GM12878 (cell line): ENCODE measurements at regions not wholly inside any gene's neighbourhood (a gene's known extent, or its start where the extent isn't known, plus 50 kb on each side); places are given as distances from the start of the nearest gene placed in this dataset.

Source experiments
- ATF7 ChIP-seq: fragments of 450-650 bp; IDR thresholded peaks from 2 replicates; pipeline ENCODE4 v1.6.1; 2016; ENCODE audit warnings: low read depth, mild to moderate bottlenecking
- BMI1 ChIP-seq: fragments of 450-650 bp; IDR thresholded peaks from 2 replicates; pipeline ENCODE4 v1.6.1; 2016; ENCODE audit warnings: mild to moderate bottlenecking, moderate library complexity, borderline replicate concordance
- CHD4 ChIP-seq: fragments of 200-600 bp; sonication (generic); IDR thresholded peaks from 2 replicates; pipeline ENCODE4 v1.6.1; 2016; ENCODE audit warnings: mild to moderate bottlenecking
- DPF2 ChIP-seq: fragments of 450-650 bp; IDR thresholded peaks from 2 replicates; pipeline ENCODE4 v1.6.1; 2017; ENCODE audit warnings: mild to moderate bottlenecking
- EZH2 ChIP-seq: IDR thresholded peaks from 2 replicates; pipeline ENCODE4 v1.6.1; 2012; ENCODE audit warnings: low read depth, mild to moderate bottlenecking, control low read depth, inconsistent platforms, low read length, borderline replicate concordance; ENCODE audit not compliant: control insufficient read depth
- GATAD2B ChIP-seq: fragments of 450-650 bp; conservative IDR thresholded peaks from 2 replicates; pipeline ENCODE4 v1.6.1; 2017; ENCODE audit warnings: low read depth, mild to moderate bottlenecking, moderate library complexity
- HSF1 ChIP-seq: fragments of 150-350 bp; IDR thresholded peaks from 2 replicates; pipeline ENCODE4 v1.6.1; 2014; ENCODE audit warnings: mild to moderate bottlenecking, low read depth, low read length
- IKZF2 ChIP-seq, 2 experiments: fragments of 450-650 bp; IDR thresholded peaks; 2 replicates each; pipeline ENCODE4 v1.6.1; 2017; ENCODE audit warnings: mild to moderate bottlenecking in 2 of 2, moderate library complexity in 2 of 2
- KLF5 ChIP-seq: fragments of 450-650 bp; IDR thresholded peaks from 2 replicates; pipeline ENCODE4 v1.6.1; 2014; ENCODE audit warnings: mild to moderate bottlenecking; ENCODE audit not compliant: partially characterized antibody
- MEF2A ChIP-seq: IDR thresholded peaks from 2 replicates; pipeline ENCODE4 v1.6.1; 2011; ENCODE audit warnings: low read depth, mild to moderate bottlenecking, low read length, moderate library complexity; ENCODE audit not compliant: insufficient read depth
- MTA2 ChIP-seq: fragments of 450-650 bp; IDR thresholded peaks from 2 replicates; pipeline ENCODE4 v1.6.1; 2016; ENCODE audit warnings: low read depth, mild to moderate bottlenecking, moderate library complexity
- MYB ChIP-seq: fragments of 150-350 bp; IDR thresholded peaks from 2 replicates; pipeline ENCODE4 v1.6.1; 2014; ENCODE audit warnings: mild to moderate bottlenecking, low read depth, low read length, borderline replicate concordance
- NFYB ChIP-seq: IDR thresholded peaks from 2 replicates; pipeline ENCODE4 v1.6.1; 2011; ENCODE audit warnings: low read depth, mild to moderate bottlenecking, low read length, improper control_type of control experiment, moderate library complexity; ENCODE audit not compliant: insufficient read depth
- NR2C2 ChIP-seq: IDR thresholded peaks from 2 replicates; pipeline ENCODE4 v1.6.1; 2011; ENCODE audit warnings: borderline replicate concordance, low read depth; ENCODE audit not compliant: control insufficient read depth, insufficient read length
- RCOR1 ChIP-seq: conservative IDR thresholded peaks from 2 replicates; pipeline ENCODE4 v1.6.1; 2012; ENCODE audit warnings: low read depth, low read length, improper control_type of control experiment
- SUZ12 ChIP-seq: fragments of 200-600 bp; sonication (generic); IDR thresholded peaks from one replicate; pipeline ENCODE4 v1.6.1; 2018; ENCODE audit warnings: antibody characterized with exemption, mild to moderate bottlenecking; ENCODE audit not compliant: unreplicated experiment
- TAF1 ChIP-seq: IDR thresholded peaks from 2 replicates; pipeline ENCODE4 v1.6.1; 2011; ENCODE audit warnings: mild to moderate bottlenecking, low read depth, low read length, borderline replicate concordance
- TCF12 ChIP-seq: IDR thresholded peaks from 2 replicates; pipeline ENCODE4 v1.6.1; 2011; ENCODE audit warnings: low read depth, mild to moderate bottlenecking, low read length
- TCF7 ChIP-seq: IDR thresholded peaks from 2 replicates; pipeline ENCODE4 v1.6.1; 2014; ENCODE audit warnings: antibody characterized with exemption, borderline replicate concordance
- ZBED1 ChIP-seq: IDR thresholded peaks from 2 replicates; pipeline ENCODE4 v1.6.1; 2016; ENCODE audit warnings: borderline replicate concordance
- ZBTB4 ChIP-seq: fragments of 450-650 bp; formaldehyde crosslinking; IDR thresholded peaks from 2 replicates; pipeline ENCODE4 v1.4.0; 2022; ENCODE audit warnings: mild to moderate bottlenecking, moderate library complexity
- ZNF207 ChIP-seq: fragments of 450-650 bp; IDR thresholded peaks from 2 replicates; pipeline ENCODE4 v1.6.1; 2014; ENCODE audit warnings: antibody characterized with exemption, mild to moderate bottlenecking, borderline replicate concordance
- ZNF217 ChIP-seq: fragments of 450-650 bp; IDR thresholded peaks from 2 replicates; pipeline ENCODE4 v1.6.1; 2017; ENCODE audit warnings: antibody characterized with exemption, mild to moderate bottlenecking
- ZNF24 ChIP-seq: fragments of 450-650 bp; IDR thresholded peaks from 2 replicates; pipeline ENCODE4 v1.6.1; 2017; ENCODE audit warnings: antibody characterized with exemption, mild to moderate bottlenecking
- ZNF622 ChIP-seq: fragments of 450-650 bp; IDR thresholded peaks from 2 replicates; pipeline ENCODE4 v1.6.1; 2017; ENCODE audit warnings: mild to moderate bottlenecking, inconsistent platforms

GRCh38 chr14:73771848-73772638, 57.9 kb upstream of the PNMA1 start (continued):
- TF ChIP-seq TCF7 (peak; percentile 71; the same call in 1 of the 2 replicates), BMI1 (no peak), ZNF24 (0 out of 2 replicates have a peak, but pooled peaks have one; percentile 35), MEF2A (peak; percentile 94), EZH2 (no peak), DPF2 (peak; percentile 93), KLF5 (peak; percentile 67), GATAD2B (peak; percentile 78; the same call in 1 of the 2 replicates), MTA2 (peak; percentile 79), MYB (peak; percentile 31; the same call in 1 of the 2 replicates), CHD4 (no peak), ZNF622 (no peak), IKZF2 (IDR thresholded peaks at IDR 0.05) (peak; percentile 94 to 96), NFYB (no peak), ATF7 (peak; percentile 78), TAF1 (peak; percentile 55), TCF12 (peak; percentile 96), SUZ12 (no peak), ZBTB4 (no peak), HSF1 (no peak), ZNF217 (no peak), NR2C2 (no peak), ZNF207 (peak; percentile 76; the same call in 1 of the 2 replicates), RCOR1 (no peak; the same call in 1 of the 2 replicates), ZBED1 (peak; percentile 71; the same call in 1 of the 2 replicates)
